Stimulated activated CD8-positive, alpha-beta memory T cell treated with anti-CD3 and anti-CD28 coated beads, Interleukin-4, amount 100 ng/mL, for 48 hours (primary cell): ENCODE measurements at regions not wholly inside any gene's neighbourhood (a gene's known extent, or its start where the extent isn't known, plus 50 kb on each side); places are given as distances from the start of the nearest gene placed in this dataset.
"Not testable (repeated sequence)": the region's sequence is repeated elsewhere in the genome, so short reads cannot be mapped to it uniquely, and the experiment has no call there.

Source experiments
- DNase-seq: peaks from one replicate; pipeline ENCODE4 v3.0.0-alpha.2; 2020

- no peak for DNase-seq
These were observed 138.9 kb downstream of the TMCO5A start for GRCh38 chr15:38073178-38073946.

DNA sequence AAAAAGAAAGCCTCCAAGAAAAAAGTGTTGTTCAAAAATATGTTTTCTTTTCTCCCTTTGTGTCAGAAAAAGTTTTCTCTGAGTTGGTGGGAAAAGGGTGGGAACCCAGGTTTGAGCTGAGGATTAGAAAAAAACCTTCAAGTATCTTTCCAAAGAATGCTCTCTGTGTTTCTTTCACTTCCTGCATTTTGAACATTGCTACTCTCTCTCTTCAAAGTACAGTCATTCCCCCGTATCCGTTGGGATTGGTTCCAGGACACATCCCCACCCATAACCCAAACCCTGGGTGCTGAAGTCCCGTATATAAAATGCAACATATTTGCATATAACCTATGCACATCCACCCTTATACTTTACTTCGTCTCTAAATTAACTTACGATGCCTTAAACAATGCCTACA lies 139.6 kb downstream of the TMCO5A start:
- DNase-seq, result no peak

- DNase-seq, result no peak
These were observed 141.0 kb downstream of the TMCO5A start for GRCh38 chr15:38075466-38075865.

DNA sequence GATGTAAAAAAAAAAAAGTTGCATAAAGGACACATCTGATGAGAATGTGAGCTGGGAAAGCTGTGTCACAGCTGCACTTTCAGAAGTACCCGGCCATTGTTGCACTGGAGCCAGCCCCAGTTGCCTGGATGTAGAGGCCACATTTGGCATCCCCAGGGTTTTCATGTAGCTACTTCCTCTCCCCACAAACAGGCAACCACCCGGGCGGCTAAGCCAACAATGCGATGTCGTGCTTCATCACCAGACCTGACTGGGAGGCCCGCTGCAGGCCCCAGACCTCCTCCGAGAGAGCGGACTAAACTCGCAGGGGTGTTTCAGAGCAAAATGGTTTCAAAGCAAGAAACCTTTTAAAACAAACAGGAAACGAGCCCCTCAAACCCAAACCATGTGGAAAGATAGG lies 142.3 kb downstream of the TMCO5A start:
- no peak for DNase-seq

GRCh38 chr15:38079236-38079635 lies 144.8 kb downstream of the TMCO5A start:
- no peak for DNase-seq

DNA sequence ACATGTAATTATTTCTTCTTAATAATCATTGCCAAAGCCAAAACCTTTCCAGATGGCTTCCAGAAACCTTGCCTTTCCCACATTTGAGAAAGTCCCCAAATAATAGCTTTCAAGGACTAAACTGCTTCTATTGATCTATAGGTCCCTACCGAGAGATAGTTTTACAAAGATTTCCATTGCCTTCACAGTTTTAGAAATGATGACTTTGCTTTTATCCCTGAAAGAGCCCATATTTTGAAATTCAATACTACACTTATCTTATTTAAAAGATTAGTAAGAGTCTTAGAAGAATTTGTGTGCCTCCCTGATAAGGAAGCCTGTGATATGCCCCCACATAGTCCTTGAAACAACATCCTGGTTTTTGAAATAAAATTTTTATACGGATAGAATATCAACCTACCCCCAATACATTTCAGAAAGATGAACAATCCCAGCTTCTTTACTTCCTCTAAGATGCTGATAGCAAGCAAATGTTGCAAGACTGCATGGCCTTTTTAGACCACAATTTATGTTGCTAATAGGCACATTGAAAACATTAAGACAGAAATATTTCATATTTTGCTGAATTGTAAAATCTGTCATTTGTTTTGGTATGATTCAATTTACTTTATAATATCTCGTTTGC lies 146.3 kb downstream of the TMCO5A start:
- no peak for DNase-seq

- DNase-seq, result no peak
These were observed 149.8 kb downstream of the TMCO5A start for GRCh38 chr15:38084289-38084688.

GRCh38 chr15:38085114-38085513 lies 150.7 kb downstream of the TMCO5A start:
- DNase-seq, result no peak

DNA sequence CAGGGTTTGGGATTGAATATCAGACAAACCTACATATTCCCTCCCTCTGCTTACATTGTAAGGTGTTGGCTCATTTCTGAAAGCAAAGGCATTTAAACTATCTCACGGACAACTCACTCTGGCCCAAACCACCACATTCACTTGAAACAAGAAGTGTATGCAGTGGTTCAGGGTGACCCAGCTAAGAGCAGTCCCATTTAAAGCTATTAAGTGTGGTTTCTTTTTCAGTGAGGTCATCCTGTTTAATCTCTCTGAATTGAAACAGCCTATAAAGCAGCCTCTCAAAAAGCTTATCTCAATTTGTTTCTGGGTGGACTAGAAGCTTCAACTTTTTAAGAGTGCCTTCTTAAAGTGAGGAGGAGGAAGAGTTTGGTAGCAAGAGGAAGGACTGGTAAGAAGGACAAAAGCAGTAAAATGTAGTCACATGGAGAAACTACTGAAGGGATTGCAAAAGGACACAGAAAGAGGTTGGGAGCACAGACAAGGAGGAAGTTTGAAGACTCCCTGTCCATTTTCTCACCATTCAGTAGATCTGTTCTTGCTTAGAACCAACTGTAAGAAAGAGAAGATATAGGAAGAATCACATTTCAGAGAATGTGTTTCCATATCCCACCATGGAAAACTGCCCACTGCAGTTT lies 151.6 kb downstream of the TMCO5A start:
- no peak for DNase-seq

- DNase-seq, result no peak
These were observed 152.2 kb downstream of the TMCO5A start for GRCh38 chr15:38086611-38087010.

- DNase-seq, result no peak
These were observed 154.5 kb downstream of the TMCO5A start for GRCh38 chr15:38088971-38089370.

DNA sequence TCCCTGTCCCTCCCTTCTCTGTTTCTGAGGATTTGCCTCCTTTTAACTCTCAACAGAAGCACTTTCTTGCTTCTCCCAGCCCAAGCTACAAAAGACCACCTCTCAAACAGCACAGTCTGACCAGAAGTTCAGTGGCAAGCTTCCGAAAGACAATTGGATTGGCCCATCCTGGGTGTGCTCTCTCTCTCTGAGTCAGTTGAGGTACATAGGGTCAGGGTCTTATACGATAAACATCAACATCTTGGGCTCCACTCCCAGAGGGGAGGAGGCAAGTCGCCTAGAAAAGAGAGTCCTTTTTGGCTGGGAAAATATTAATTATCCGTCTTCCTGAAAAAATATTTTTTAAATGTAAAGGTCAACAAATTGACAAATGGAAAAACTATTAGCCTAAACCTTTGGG lies 155.8 kb downstream of the TMCO5A start:
- DNase-seq, result no peak

DNA sequence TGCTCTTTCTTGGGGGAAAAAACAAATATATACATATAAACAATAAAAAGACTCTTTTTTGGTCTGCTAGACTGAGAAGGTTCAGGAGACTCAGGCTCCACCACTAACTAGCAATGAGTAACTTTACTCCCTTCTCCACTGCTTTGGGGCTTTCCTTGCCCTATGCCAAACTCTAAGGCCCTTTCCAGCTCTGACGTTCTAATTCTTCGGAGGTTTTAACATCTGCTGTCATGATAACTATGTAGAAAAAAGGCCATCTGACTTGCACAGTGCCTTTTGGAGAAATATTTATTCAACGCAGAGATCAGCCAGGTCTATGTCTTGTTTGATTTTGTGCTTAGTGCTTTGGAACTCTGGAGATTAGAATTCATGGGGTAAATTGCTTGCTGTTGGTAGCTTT lies 156.2 kb downstream of the TMCO5A start:
- no peak for DNase-seq

DNA sequence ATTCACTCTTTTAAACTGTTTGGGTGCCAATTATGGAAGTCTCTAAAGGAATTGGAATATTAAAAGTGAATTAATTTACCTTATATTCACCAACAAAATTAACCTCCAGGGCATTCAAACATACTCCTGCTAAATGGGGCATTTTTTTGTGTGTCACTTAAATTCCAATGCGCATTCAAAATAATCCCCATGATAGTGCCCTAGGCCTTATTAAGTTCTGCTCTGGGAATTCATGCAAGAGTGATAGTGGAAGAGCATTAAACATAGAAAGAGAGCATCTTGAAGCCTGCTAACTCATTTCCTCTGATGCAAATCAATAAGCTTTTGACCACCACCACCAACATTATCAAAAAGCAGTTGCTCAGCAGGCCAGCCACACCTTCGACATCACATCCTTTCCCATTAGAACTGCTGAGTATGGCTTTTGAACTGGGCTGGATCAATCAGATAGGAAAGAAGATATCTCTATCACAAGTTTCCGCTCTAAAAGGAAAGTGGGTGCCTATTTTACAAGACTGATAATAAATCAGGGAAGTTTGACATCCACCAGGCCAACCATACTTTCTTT lies 156.7 kb downstream of the TMCO5A start:
- no peak for DNase-seq

GRCh38 chr15:38093931-38094330 lies 158.7 kb upstream of the SPRED1 start:
- no peak for DNase-seq

DNA sequence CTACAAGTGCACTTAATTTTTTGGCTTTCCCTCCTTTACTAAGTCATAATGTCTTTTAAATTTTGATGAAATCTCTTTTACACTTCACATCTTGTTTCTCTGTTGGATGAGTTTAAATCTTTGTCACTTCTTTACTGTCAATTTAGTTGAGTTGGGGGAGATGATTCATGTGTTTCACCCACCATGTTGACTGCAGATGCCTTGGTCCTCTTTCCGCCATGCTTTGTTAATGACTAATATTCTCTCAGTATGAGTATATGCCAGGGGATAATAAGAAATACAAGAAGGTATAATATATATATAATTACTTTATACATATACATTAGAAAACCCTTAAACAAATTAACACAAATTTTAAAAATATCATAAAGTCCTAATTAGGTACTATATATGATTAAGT lies 149.7 kb upstream of the SPRED1 start:
- no peak for DNase-seq

- no peak for DNase-seq
These were observed 149.1 kb upstream of the SPRED1 start for GRCh38 chr15:38103564-38103963.

DNA sequence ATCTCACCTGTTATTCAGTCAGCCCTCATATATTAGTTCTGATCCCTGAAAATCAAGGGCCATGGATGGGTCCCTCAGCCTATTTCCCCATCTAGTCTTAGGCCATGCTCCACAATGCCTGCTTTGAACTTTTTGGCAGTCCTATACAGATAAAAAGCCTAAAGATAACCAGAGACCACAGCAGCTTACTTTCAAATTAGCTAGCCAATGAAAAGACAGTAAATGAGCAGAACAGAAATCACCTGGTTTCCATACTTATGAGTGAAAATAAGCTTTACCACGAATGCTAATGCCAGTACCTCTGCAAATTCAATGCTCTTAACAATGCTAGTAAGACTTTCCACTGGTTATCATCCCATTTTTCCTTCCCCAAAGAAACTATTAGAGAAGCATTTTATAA lies 141.6 kb upstream of the SPRED1 start:
- no peak for DNase-seq

- DNase-seq, result no peak
These were observed 140.2 kb upstream of the SPRED1 start for GRCh38 chr15:38112406-38112805.

DNA sequence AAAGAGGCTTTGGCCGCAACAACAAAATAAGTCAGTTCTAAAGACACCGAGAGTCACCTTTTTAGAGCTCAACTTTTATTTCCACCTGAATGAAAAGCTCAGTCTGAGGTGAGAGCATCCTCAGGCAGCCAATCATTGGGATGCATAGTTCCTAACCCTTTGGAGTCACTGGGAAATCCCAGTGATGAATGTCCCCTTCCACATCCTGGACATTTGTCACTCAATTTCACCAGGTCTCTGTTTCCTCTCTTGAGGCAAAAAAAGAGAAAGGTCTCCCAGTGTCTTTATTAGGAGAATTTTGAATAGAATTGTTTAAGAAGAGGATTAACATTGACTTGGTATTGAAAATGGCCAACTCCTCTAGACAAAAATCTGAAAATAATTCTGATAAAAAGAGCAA lies 137.5 kb upstream of the SPRED1 start:
- DNase-seq, result no peak

- no peak for DNase-seq
These were observed 134.9 kb upstream of the SPRED1 start for GRCh38 chr15:38117781-38118180.

- DNase-seq, result not testable (repeated sequence)
These were observed 132.8 kb upstream of the SPRED1 start for GRCh38 chr15:38119865-38120264.

- DNase-seq, result no peak
These were observed 125.3 kb upstream of the SPRED1 start for GRCh38 chr15:38127306-38127771.

- DNase-seq, result no peak
These were observed 124.3 kb upstream of the SPRED1 start for GRCh38 chr15:38128341-38128781.
